GM12892 (cell line): ENCODE measurements at regions not wholly inside any gene's neighbourhood (a gene's known extent, or its start where the extent isn't known, plus 50 kb on each side); places are given as distances from the start of the nearest gene placed in this dataset.

ENCODE experiments used
- POLR2A ChIP-seq: IDR thresholded peaks from 2 replicates; pipeline ENCODE4 v1.6.1; 2011; ENCODE audit warnings: low read depth, low read length, control low read depth
- POLR2AphosphoS5 ChIP-seq: IDR thresholded peaks from 2 replicates; pipeline ENCODE4 v1.6.1; 2011; ENCODE audit warnings: low read depth, low read length, control low read depth
- TAF1 ChIP-seq: IDR thresholded peaks from 2 replicates; pipeline ENCODE4 v1.6.1; 2011; ENCODE audit warnings: low read depth, mild to moderate bottlenecking, control low read depth, low read length, borderline replicate concordance

GRCh38 chr12:59867055-59867454 lies 271.2 kb downstream of the SLC16A7 start:
- TF ChIP-seq POLR2AphosphoS5 (no peak), POLR2A (no peak), TAF1 (no peak)
